ENCODE measurements at regions not wholly inside any gene's neighbourhood (a gene's known extent, or its start where the extent isn't known, plus 50 kb on each side); places are given as distances from the start of the nearest gene placed in this dataset.
"Not testable (repeated sequence)": the region's sequence is repeated elsewhere in the genome, so short reads cannot be mapped to it uniquely, and the experiment has no call there.

- H3K27ac Mint-ChIP-seq = no peak overlapping the region
- peaks cover 10% of the 10 kb centered on the region for H3K27me3 Mint-ChIP-seq
- ATAC-seq = no peak
These were observed 65.4 kb upstream of the KCNK12 start for GRCh38 chr2:47636176-47636575.

GRCh38 chr2:47632754-47633153, 62.0 kb upstream of the KCNK12 start:
- H3K4me3 Mint-ChIP-seq = no peak overlapping the region

More at GRCh38 chr2:47636176-47636575, 65.4 kb upstream of the KCNK12 start:
- DNase-seq = no peak
- H3K36me3 Mint-ChIP-seq (ENCODE audit: low read depth) = no peaks in the 10 kb centered on the region
- H3K4me3 Mint-ChIP-seq = no peak overlapping the region
- H3K9me3 ChIP-seq (ENCODE audit: control insufficient read depth, low read length, poor library complexity, severe bottlenecking) = no peaks in the 10 kb centered on the region
- H3K4me1 Mint-ChIP-seq = no peaks in the 10 kb centered on the region

DNA sequence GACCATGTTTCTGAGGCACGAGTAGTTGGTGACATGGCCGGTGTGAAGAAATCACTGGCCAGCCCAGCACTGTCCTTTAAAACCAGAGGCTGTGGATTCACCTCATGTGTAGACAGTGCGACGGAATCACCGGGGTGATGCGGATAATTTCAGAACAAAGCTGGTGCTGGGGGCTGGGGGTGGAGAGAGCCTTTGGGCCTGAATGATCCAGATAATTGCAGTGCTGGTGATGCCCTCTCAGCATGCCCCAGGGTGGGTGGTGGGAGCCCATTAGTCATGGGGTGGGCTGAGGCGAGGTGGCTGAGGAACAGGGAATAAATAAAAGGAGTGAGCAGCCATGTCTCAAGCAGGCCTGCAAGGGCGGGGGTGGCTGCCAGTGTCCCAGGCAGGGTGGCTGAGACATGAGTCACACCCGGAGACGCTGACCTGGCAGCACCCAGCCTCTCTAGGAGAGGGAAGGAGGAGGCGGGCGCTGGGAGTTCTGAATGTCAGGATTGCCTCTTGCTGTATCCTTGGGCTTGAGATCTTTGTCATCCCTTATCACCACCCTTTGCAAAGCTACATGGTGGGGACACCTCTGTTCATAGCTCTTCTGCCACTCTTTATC, 61.1 kb upstream of the KCNK12 start:
- H3K9me3 ChIP-seq (ENCODE audit: control insufficient read depth, low read length, poor library complexity, severe bottlenecking) = no peaks in the 10 kb centered on the region
- DNase-seq (no peak), ATAC-seq (no peak)
- H3K27me3 Mint-ChIP-seq = peaks cover 15% of the 10 kb centered on the region
- no peak overlapping the region for H3K4me3 Mint-ChIP-seq
- H3K4me1 Mint-ChIP-seq = no peaks in the 10 kb centered on the region
- H3K36me3 Mint-ChIP-seq (ENCODE audit: low read depth) = no peaks in the 10 kb centered on the region
- no peak overlapping the region for H3K27ac Mint-ChIP-seq

More at GRCh38 chr2:47632754-47633153, 62.0 kb upstream of the KCNK12 start:
- H3K9me3 ChIP-seq (ENCODE audit: control insufficient read depth, low read length, poor library complexity, severe bottlenecking) = no peaks in the 10 kb centered on the region
- H3K27ac Mint-ChIP-seq = no peak overlapping the region
- no peak for DNase-seq
- ATAC-seq = no peak
- peaks cover 15% of the 10 kb centered on the region for H3K27me3 Mint-ChIP-seq
- H3K36me3 Mint-ChIP-seq (ENCODE audit: low read depth) = no peaks in the 10 kb centered on the region
- no peaks in the 10 kb centered on the region for H3K4me1 Mint-ChIP-seq

- Mint-ChIP-seq H3K4me3 (no peak overlapping the region), H3K4me1 (no peaks in the 10 kb centered on the region)
- ATAC-seq = no peak
These were observed 60.5 kb upstream of the KCNK12 start for GRCh38 chr2:47631306-47631705.

DNA sequence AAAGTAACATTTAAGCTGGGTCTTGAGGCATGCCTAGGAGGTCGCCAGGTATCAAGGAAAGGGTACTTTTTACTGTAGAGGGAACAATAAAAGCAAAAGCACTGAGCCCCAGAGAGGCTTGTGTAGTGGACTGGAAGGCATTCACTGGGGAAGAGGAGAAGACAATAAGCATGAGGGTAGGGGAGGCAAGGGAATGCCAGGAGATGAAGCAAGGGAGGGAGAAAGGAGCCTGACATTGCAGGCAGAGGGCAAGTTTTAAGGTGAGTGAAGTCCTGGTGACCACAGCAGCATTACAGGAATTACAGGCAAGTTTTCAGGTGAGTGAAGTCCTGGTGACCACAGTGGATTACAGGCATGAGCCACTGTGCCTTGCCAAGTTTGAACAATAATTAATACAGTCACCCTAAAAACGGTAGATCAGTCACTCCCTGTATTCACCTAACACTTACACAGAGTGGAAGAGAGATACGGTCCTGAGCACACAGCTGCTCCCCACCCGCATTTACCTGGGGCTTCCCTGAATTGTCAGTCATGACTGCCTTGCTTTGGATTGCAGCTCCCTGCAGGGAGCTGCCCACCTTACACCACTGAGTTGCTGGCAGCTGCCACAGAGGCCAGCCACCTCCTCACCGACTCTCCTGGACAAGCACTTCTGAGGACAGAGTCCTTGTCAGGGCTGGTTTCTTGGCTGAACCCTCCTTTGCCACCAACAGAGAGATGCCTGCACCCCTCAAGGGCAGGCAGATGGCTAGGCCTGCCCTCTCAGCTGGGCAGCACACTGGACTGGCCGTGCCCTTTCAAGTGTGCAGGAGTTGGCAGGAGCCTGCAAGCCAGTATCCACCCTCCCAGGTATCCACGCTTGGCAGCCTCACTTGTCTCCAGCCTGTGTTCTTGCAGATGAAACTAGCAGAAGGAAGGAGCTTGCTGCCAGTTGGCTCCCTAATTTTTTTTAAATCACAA, 59.0 kb upstream of the KCNK12 start:
- H3K4me1 Mint-ChIP-seq = no peaks in the 10 kb centered on the region

More at GRCh38 chr2:47631306-47631705, 60.5 kb upstream of the KCNK12 start:
- no peaks in the 10 kb centered on the region for H3K36me3 Mint-ChIP-seq (ENCODE audit: low read depth)
- no peak overlapping the region for H3K27ac Mint-ChIP-seq
- peaks cover 15% of the 10 kb centered on the region for H3K27me3 Mint-ChIP-seq
- DNase-seq = no peak
- H3K9me3 ChIP-seq (ENCODE audit: control insufficient read depth, low read length, poor library complexity, severe bottlenecking) = no peaks in the 10 kb centered on the region

DNA sequence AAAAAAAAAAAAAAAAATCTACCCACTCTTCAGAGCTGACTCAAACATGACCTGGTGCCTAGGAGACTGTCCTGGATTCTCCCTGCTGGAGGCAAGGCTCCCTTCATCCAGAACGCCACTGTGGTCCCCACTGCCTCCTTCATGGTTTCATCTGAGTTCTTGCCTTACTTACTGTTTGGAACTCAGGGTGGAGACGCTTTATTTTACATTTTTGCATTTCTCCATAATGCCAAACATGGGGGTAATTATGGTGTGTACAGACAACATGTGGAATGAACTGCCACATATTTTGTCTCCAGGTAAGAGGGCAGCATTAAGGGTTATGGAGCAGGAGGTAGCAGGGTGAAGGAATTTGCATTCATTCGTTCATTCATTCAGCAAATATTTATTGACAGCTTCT, 58.1 kb upstream of the KCNK12 start:
- Mint-ChIP-seq H3K4me1 (no peaks in the 10 kb centered on the region), H3K4me3 (no peak overlapping the region), H3K27ac (no peak overlapping the region), H3K36me3 (ENCODE audit: low read depth) (no peaks in the 10 kb centered on the region), H3K27me3 (peaks cover 19% of the 10 kb centered on the region)
- DNase-seq = no peak
- no peaks in the 10 kb centered on the region for H3K9me3 ChIP-seq (ENCODE audit: control insufficient read depth, low read length, poor library complexity, severe bottlenecking)
- ATAC-seq = no peak

More for the DNA sequence above, 59.0 kb upstream of the KCNK12 start:
- no peaks in the 10 kb centered on the region for H3K9me3 ChIP-seq (ENCODE audit: control insufficient read depth, low read length, poor library complexity, severe bottlenecking)
- H3K27me3 Mint-ChIP-seq = peaks cover 24% of the 10 kb centered on the region
- no peaks in the 10 kb centered on the region for H3K36me3 Mint-ChIP-seq (ENCODE audit: low read depth)
- ATAC-seq (no peak), DNase-seq (no peak)
- no peak overlapping the region for H3K4me3 Mint-ChIP-seq
- H3K27ac Mint-ChIP-seq = no peak overlapping the region

GRCh38 chr2:47626664-47627063, 55.9 kb upstream of the KCNK12 start:
- DNase-seq (no peak), ATAC-seq (no peak)
- H3K27me3 Mint-ChIP-seq = peaks cover 14% of the 10 kb centered on the region
- H3K27ac Mint-ChIP-seq = no peak overlapping the region
- H3K4me3 Mint-ChIP-seq = no peak overlapping the region
- no peaks in the 10 kb centered on the region for H3K36me3 Mint-ChIP-seq (ENCODE audit: low read depth)
- no peaks in the 10 kb centered on the region for H3K9me3 ChIP-seq (ENCODE audit: control insufficient read depth, low read length, poor library complexity, severe bottlenecking)
- H3K4me1 Mint-ChIP-seq = no peaks in the 10 kb centered on the region

GRCh38 chr2:47623140-47623539, 52.4 kb upstream of the KCNK12 start:
- ATAC-seq; H3K4me1 Mint-ChIP-seq; H3K36me3 Mint-ChIP-seq (ENCODE audit: low read depth); H3K4me3 Mint-ChIP-seq; H3K27me3 Mint-ChIP-seq; H3K9me3 ChIP-seq (ENCODE audit: control insufficient read depth, low read length, poor library complexity, severe bottlenecking); DNase-seq; H3K27ac Mint-ChIP-seq: not testable (repeated sequence)

DNA sequence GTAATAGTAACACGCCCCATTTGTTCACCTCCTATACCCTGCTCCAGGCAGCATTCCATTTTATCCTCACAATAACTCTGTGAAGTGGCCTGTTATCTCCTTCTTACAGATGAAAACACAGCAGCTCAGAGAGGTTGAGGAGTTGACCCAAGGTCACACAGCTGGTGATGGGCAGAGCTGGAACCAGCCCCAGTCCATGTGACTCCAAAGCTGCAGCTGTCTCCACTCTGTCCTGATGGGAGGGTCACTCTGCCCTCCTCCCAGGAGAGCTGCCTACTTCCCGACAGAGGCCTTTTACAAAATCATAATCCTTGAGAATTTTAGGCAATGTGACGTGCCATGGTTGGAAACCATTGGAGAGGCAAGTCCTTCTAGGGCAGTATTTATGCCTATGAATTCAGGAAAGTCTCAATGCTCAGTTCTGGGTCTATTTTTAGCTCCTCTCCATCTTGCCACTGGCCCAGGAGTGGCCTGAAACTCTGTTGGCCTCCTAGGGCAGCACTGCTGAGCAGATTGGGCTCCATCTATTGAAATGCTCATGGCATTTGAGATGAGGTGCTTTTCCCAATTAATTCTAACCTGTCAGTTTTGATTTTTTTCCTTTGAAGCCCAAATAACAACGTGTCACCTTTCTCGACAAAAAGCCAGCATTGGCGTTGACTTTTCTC, 50.1 kb upstream of the KCNK12 start:
- ATAC-seq (no peak), DNase-seq (no peak)
- no peaks in the 10 kb centered on the region for H3K9me3 ChIP-seq (ENCODE audit: control insufficient read depth, low read length, poor library complexity, severe bottlenecking)
- Mint-ChIP-seq H3K36me3 (ENCODE audit: low read depth) (no peaks in the 10 kb centered on the region), H3K27ac (no peak overlapping the region), H3K4me3 (no peak overlapping the region), H3K4me1 (no peaks in the 10 kb centered on the region), H3K27me3 (peaks cover 8% of the 10 kb centered on the region)

Data from T-helper 17 cell (primary cell).